ENCODE measurements at regions not wholly inside any gene's neighbourhood (a gene's known extent, or its start where the extent isn't known, plus 50 kb on each side); places are given as distances from the start of the nearest gene placed in this dataset.
A peak's percentile ranks its signal among the peaks of the same experiment; 100 is the strongest.

GRCh38 chr3:146991907-146992306, 386.8 kb upstream of the PLSCR5 start:
- H3K36me3 ChIP-seq (replicated peaks; ENCODE audit: control insufficient read depth, insufficient read depth, low read length), result no peaks in the 10 kb centered on the region
- no peak overlapping the region for H3K4me3 ChIP-seq (ENCODE audit: insufficient read depth, low read depth, low read length)
- H3K27me3 ChIP-seq (ENCODE audit: control insufficient read depth, insufficient read depth, low read length), result no peaks in the 10 kb centered on the region
- no peak for DNase-seq

GRCh38 chr3:146975476-146975875, 370.3 kb upstream of the PLSCR5 start:
- Histone ChIP-seq H3K27me3 (ENCODE audit: control insufficient read depth, insufficient read depth, low read length) (no peaks in the 10 kb centered on the region), H3K36me3 (replicated peaks; ENCODE audit: control insufficient read depth, insufficient read depth, low read length) (no peaks in the 10 kb centered on the region), H3K4me3 (ENCODE audit: insufficient read depth, low read depth, low read length) (no peak overlapping the region)
- DNase-seq, result no peak

DNA sequence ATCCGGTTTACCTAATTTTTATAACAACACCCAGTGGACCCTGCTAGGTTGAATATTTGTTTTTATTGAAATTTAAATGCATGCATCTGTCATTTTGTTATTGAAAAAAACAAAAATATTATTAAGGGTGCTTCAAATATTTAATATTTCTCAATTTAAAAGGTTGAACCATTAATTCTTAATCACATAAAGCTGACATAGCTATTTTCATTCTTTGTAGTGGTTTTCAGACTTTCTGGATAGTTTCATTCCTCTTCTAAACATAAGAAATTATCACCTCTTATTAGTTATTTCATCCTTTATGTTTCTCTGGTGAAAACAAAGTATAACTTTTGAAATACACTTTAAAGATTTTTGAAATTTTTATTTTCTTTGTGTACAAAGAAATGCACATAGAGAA, 369.9 kb upstream of the PLSCR5 start:
- Histone ChIP-seq H3K4me3 (ENCODE audit: insufficient read depth, low read depth, low read length) (no peak overlapping the region), H3K36me3 (replicated peaks; ENCODE audit: control insufficient read depth, insufficient read depth, low read length) (no peaks in the 10 kb centered on the region), H3K27me3 (ENCODE audit: control insufficient read depth, insufficient read depth, low read length) (no peaks in the 10 kb centered on the region)
- no peak for DNase-seq

DNA sequence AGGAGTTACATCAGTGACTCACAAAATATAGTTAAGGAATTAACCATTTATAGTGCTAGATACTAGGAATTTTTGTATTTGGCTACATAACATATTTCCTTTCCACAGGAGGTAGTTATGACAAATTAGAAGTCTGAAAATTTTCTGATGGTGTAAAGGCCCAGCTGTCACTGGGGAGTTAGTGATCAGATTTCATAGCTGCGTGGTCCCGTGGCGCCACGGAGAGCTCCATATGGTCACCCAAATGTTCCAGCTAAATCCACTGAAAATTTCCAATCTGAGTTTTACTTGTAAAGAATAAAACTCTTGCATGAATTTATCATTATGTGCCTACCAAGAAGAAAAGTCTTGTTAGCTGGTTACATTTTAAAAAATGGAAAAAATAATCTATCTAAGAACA, 368.9 kb upstream of the PLSCR5 start:
- H3K36me3 ChIP-seq (replicated peaks; ENCODE audit: control insufficient read depth, insufficient read depth, low read length), result no peaks in the 10 kb centered on the region
- H3K27me3 ChIP-seq (ENCODE audit: control insufficient read depth, insufficient read depth, low read length), result no peaks in the 10 kb centered on the region
- H3K4me3 ChIP-seq (ENCODE audit: insufficient read depth, low read depth, low read length), result no peak overlapping the region
- no peak for DNase-seq

GRCh38 chr3:146972726-146973125, 367.6 kb upstream of the PLSCR5 start:
- no peaks in the 10 kb centered on the region for H3K36me3 ChIP-seq (replicated peaks; ENCODE audit: control insufficient read depth, insufficient read depth, low read length)
- no peak for DNase-seq
- no peak overlapping the region for H3K4me3 ChIP-seq (ENCODE audit: insufficient read depth, low read depth, low read length)
- no peaks in the 10 kb centered on the region for H3K27me3 ChIP-seq (ENCODE audit: control insufficient read depth, insufficient read depth, low read length)

GRCh38 chr3:146970236-146970635, 365.1 kb upstream of the PLSCR5 start:
- no peaks in the 10 kb centered on the region for H3K36me3 ChIP-seq (replicated peaks; ENCODE audit: control insufficient read depth, insufficient read depth, low read length)
- DNase-seq, result no peak

GRCh38 chr3:146969356-146969755, 364.2 kb upstream of the PLSCR5 start:
- Histone ChIP-seq H3K4me3 (ENCODE audit: insufficient read depth, low read depth, low read length) (no peak overlapping the region), H3K27me3 (ENCODE audit: control insufficient read depth, insufficient read depth, low read length) (no peaks in the 10 kb centered on the region), H3K36me3 (replicated peaks; ENCODE audit: control insufficient read depth, insufficient read depth, low read length) (no peaks in the 10 kb centered on the region)
- no peak for DNase-seq

More at GRCh38 chr3:146970236-146970635, 365.1 kb upstream of the PLSCR5 start:
- H3K27me3 ChIP-seq (ENCODE audit: control insufficient read depth, insufficient read depth, low read length), result no peaks in the 10 kb centered on the region
- no peak overlapping the region for H3K4me3 ChIP-seq (ENCODE audit: insufficient read depth, low read depth, low read length)

- DNase-seq, result no peak
- Histone ChIP-seq H3K27me3 (ENCODE audit: control insufficient read depth, insufficient read depth, low read length) (no peaks in the 10 kb centered on the region), H3K4me3 (ENCODE audit: insufficient read depth, low read depth, low read length) (no peak overlapping the region), H3K36me3 (replicated peaks; ENCODE audit: control insufficient read depth, insufficient read depth, low read length) (no peaks in the 10 kb centered on the region)
Measured at GRCh38 chr3:146968204-146968651, 363.1 kb upstream of the PLSCR5 start.

- no peak for DNase-seq
Measured at GRCh38 chr3:146967783-146968182, 362.6 kb upstream of the PLSCR5 start.

DNA sequence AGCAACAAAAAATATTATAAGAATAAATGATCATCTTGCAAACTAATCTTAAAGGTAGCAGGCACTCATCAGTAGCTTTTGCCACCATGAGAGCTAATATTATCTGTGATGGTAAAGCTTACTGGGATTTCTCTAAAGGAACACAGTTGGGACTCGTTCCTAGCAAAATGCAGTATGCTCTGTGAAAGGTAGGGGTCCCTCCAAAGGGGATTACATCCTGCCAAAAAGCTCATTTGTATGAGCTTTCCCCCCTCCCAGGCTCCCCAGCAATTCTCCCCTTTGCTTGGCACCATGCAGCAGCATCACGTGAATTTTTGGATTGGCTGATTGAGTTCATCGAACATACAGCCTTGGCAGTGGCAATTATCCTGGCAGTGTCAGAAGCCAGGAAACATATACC, 361.0 kb upstream of the PLSCR5 start:
- peak; percentile 9 for DNase-seq

More at GRCh38 chr3:146967783-146968182, 362.6 kb upstream of the PLSCR5 start:
- Histone ChIP-seq H3K4me3 (ENCODE audit: insufficient read depth, low read depth, low read length) (no peak overlapping the region), H3K27me3 (ENCODE audit: control insufficient read depth, insufficient read depth, low read length) (no peaks in the 10 kb centered on the region), H3K36me3 (replicated peaks; ENCODE audit: control insufficient read depth, insufficient read depth, low read length) (no peaks in the 10 kb centered on the region)

DNA sequence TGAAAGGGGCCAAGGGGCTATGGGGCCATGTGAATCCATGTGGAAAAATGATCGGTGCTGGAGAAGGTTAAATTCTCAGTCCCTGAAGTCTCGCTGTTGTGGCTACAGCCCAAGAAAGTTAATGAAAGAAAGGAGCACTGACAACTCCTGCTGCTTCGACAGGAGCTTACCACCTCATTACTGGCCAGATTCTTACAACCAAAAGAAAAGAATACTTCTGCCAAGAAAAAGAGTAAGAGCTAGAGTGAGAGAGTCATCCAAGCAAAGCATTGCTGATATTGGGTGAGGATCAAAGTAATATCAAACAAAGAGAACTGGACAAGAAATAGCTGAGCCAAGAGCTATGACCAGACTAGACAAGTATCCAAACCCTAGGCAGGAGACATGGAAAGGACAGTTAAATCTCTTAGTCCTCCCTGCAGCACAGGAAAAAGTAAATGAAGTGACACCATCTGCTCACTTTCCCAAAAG, 348.4 kb upstream of the PLSCR5 start:
- Histone ChIP-seq H3K27me3 (ENCODE audit: control insufficient read depth, insufficient read depth, low read length) (no peaks in the 10 kb centered on the region), H3K4me3 (ENCODE audit: insufficient read depth, low read depth, low read length) (no peak overlapping the region)
- no peak for DNase-seq

More for the DNA sequence above, 361.0 kb upstream of the PLSCR5 start:
- Histone ChIP-seq H3K27me3 (ENCODE audit: control insufficient read depth, insufficient read depth, low read length) (no peaks in the 10 kb centered on the region), H3K4me3 (ENCODE audit: insufficient read depth, low read depth, low read length) (no peak overlapping the region), H3K36me3 (replicated peaks; ENCODE audit: control insufficient read depth, insufficient read depth, low read length) (no peaks in the 10 kb centered on the region)

DNA sequence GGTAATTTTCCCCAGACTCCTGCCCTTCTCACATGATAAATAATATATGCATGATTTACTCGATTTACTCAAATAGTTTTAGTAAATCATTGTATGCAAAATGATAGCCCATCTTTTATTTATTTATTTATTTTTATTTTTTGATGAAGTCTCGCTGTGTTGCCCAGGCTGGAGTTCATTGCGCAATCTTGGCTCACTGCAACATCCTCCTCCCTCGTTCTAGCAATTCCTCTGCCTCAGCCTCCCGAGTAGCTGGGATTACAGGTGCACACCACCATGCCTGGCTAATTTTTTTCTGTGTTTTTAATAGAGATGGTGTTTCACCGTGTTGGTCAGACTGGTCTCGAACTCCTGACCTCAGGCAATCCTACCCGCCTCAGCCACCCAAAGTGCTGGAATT, 343.8 kb upstream of the PLSCR5 start:
- Histone ChIP-seq H3K27me3 (ENCODE audit: control insufficient read depth, insufficient read depth, low read length) (no peaks in the 10 kb centered on the region), H3K36me3 (replicated peaks; ENCODE audit: control insufficient read depth, insufficient read depth, low read length) (no peaks in the 10 kb centered on the region), H3K4me3 (ENCODE audit: insufficient read depth, low read depth, low read length) (no peak overlapping the region)
- no peak for DNase-seq

More for the DNA sequence above, 348.4 kb upstream of the PLSCR5 start:
- H3K36me3 ChIP-seq (replicated peaks; ENCODE audit: control insufficient read depth, insufficient read depth, low read length), result no peaks in the 10 kb centered on the region

DNA sequence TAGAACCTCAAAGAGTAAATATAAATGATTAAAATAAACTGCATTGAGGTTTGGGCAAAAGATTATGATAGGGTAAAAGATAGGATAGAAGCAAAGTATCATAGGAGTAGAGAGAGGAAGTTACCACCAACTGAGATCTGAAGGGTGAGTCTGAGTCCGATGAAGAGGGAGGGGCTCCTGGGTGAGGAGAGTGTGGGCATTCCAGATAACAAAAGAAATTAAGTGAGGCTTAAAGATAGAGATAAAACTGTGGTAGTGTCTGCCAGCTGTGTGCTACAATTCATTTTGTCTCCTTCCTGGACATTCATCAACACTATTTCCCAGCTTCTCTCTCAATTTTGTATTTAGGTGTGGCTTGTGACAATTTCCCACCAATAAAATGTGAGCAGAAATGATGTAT, 343.0 kb upstream of the PLSCR5 start:
- no peaks in the 10 kb centered on the region for H3K36me3 ChIP-seq (replicated peaks; ENCODE audit: control insufficient read depth, insufficient read depth, low read length)
- no peaks in the 10 kb centered on the region for H3K27me3 ChIP-seq (ENCODE audit: control insufficient read depth, insufficient read depth, low read length)
- H3K4me3 ChIP-seq (ENCODE audit: insufficient read depth, low read depth, low read length), result no peak overlapping the region
- DNase-seq, result no peak

- Histone ChIP-seq H3K27me3 (ENCODE audit: control insufficient read depth, insufficient read depth, low read length) (no peaks in the 10 kb centered on the region), H3K4me3 (ENCODE audit: insufficient read depth, low read depth, low read length) (no peak overlapping the region), H3K36me3 (replicated peaks; ENCODE audit: control insufficient read depth, insufficient read depth, low read length) (no peaks in the 10 kb centered on the region)
- no peak for DNase-seq
Measured at GRCh38 chr3:146929696-146930095, 324.6 kb upstream of the PLSCR5 start.

- H3K36me3 ChIP-seq (replicated peaks; ENCODE audit: control insufficient read depth, insufficient read depth, low read length), result no peaks in the 10 kb centered on the region
- no peak overlapping the region for H3K4me3 ChIP-seq (ENCODE audit: insufficient read depth, low read depth, low read length)
- no peak for DNase-seq
- no peaks in the 10 kb centered on the region for H3K27me3 ChIP-seq (ENCODE audit: control insufficient read depth, insufficient read depth, low read length)
Measured at GRCh38 chr3:146928421-146929059, 323.4 kb upstream of the PLSCR5 start.

GRCh38 chr3:146921693-146922092, 316.5 kb upstream of the PLSCR5 start:
- DNase-seq, result no peak
- no peaks in the 10 kb centered on the region for H3K36me3 ChIP-seq (replicated peaks; ENCODE audit: control insufficient read depth, insufficient read depth, low read length)
- H3K4me3 ChIP-seq (ENCODE audit: insufficient read depth, low read depth, low read length), result no peak overlapping the region
- no peaks in the 10 kb centered on the region for H3K27me3 ChIP-seq (ENCODE audit: control insufficient read depth, insufficient read depth, low read length)

All from H7 (cell line).